ENCODE measurements at regions not wholly inside any gene's neighbourhood (a gene's known extent, or its start where the extent isn't known, plus 50 kb on each side); places are given as distances from the start of the nearest gene placed in this dataset.

DNA sequence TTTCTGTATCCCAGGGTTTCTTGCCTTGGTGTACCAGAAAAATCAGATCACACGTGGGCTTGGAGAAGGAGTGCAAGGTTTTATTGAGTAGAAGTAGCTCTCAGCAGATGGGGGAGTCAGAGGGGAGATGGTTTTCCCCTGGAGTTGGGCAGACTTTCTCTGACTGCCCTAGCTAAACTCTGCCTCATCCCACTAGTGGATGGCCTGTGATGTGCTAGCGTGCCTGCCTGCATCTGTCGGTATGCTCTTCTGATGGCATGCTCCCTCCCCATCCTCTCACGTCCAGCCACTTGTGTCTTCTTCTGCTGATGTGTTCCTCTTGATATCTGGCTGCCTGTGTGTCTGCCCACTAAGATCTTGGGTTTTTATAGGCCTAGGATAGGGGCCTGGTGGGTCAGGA is 616.1 kb upstream of the RGMB start:
- TF ChIP-seq, protein P1, sequence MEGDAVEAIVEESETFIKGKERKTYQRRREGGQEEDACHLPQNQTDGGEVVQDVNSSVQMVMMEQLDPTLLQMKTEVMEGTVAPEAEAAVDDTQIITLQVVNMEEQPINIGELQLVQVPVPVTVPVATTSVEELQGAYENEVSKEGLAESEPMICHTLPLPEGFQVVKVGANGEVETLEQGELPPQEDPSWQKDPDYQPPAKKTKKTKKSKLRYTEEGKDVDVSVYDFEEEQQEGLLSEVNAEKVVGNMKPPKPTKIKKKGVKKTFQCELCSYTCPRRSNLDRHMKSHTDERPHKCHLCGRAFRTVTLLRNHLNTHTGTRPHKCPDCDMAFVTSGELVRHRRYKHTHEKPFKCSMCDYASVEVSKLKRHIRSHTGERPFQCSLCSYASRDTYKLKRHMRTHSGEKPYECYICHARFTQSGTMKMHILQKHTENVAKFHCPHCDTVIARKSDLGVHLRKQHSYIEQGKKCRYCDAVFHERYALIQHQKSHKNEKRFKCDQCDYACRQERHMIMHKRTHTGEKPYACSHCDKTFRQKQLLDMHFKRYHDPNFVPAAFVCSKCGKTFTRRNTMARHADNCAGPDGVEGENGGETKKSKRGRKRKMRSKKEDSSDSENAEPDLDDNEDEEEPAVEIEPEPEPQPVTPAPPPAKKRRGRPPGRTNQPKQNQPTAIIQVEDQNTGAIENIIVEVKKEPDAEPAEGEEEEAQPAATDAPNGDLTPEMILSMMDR (conservative IDR thresholded peaks at IDR 0.05; ENCODE audit: low read depth, low read length): no peak
- no peaks in the 10 kb centered on the region for H3K36me3 ChIP-seq (ENCODE audit: insufficient read depth, low read length, poor library complexity, severe bottlenecking)
- H3K4me1 ChIP-seq (ENCODE audit: insufficient read depth, low read length, poor library complexity, severe bottlenecking): no peaks in the 10 kb centered on the region
- H3K9me3 ChIP-seq (ENCODE audit: low read depth, low read length, poor library complexity, severe bottlenecking): no peaks in the 10 kb centered on the region
- intact Hi-C loops (cut with micrococcal nuclease; ENCODE audit: unreplicated experiment): no loop called here
- CTCF ChIA-PET: no interaction called here
- BruUV-seq (replicated peaks): no TSS peak
- POLR2A ChIA-PET (ENCODE audit: low non-redundant PET): no interaction called here
- DNase-seq (ENCODE audit: low spot score): no peak
- H3K27me3 ChIP-seq (replicated peaks; ENCODE audit: insufficient read depth, low read depth, low read length, poor library complexity): no peaks in the 10 kb centered on the region
- H3K4me3 ChIP-seq (ENCODE audit: low read depth, low read length, poor library complexity, severe bottlenecking): no peak overlapping the region
- H3K27ac ChIP-seq (ENCODE audit: low read depth, low read length, poor library complexity, severe bottlenecking): no peak overlapping the region

GRCh38 chr5:98158440-98158839 is 615.0 kb upstream of the RGMB start:
- TF ChIP-seq, protein P1 (conservative IDR thresholded peaks at IDR 0.05; ENCODE audit: low read depth, low read length): no peak
- no peak for TF ChIP-seq EZH2 (IDR thresholded peaks at IDR 0.05; ENCODE audit: borderline replicate concordance, low read depth, low read length, poor library complexity, severe bottlenecking)
- BruUV-seq (replicated peaks): no TSS peak

DNA sequence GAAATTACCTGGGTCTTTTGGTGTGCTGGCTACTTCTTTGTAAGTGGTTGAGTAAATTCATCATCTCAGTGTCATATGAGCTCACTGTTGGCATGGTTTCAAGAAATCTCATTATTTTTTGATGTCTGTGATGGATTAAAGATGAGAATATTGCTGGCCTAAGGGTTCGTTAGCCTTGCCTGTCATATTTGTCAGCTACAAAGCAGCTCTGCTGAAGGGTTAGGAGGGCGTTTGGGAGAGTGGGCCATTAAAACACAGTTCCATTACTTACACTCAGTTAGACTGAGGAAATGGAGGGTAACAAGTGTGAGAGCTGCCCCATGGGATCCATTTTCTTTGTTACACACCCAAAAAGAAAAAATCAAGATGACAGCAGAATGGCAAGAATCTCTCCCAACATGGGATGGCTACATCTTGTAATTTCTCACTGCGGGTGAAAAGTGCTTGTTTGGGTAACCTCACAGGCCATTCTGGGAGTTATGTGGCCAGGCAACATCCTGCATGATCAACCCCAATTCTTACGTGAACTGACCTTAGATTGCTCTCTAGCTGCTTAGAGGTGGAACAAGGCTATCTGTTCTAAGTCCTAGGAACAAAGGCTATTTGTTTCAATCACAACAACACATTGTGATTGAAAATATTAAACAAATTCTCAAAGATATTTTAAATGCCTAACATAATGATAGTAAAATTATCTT is 609.5 kb upstream of the RGMB start:
- Histone ChIP-seq H3K9me3 (ENCODE audit: low read depth, low read length, poor library complexity, severe bottlenecking) (no peaks in the 10 kb centered on the region), H3K4me1 (ENCODE audit: insufficient read depth, low read length, poor library complexity, severe bottlenecking) (no peaks in the 10 kb centered on the region), H3K27me3 (replicated peaks; ENCODE audit: insufficient read depth, low read depth, low read length, poor library complexity) (no peaks in the 10 kb centered on the region), H3K4me3 (ENCODE audit: low read depth, low read length, poor library complexity, severe bottlenecking) (no peak overlapping the region), H3K27ac (ENCODE audit: low read depth, low read length, poor library complexity, severe bottlenecking) (no peak overlapping the region), H3K36me3 (ENCODE audit: insufficient read depth, low read length, poor library complexity, severe bottlenecking) (no peaks in the 10 kb centered on the region)
- intact Hi-C loops (cut with micrococcal nuclease; ENCODE audit: unreplicated experiment): no loop called here
- TF ChIP-seq EZH2 (IDR thresholded peaks at IDR 0.05; ENCODE audit: borderline replicate concordance, low read depth, low read length, poor library complexity, severe bottlenecking): no peak
- TF ChIP-seq, protein P1 (conservative IDR thresholded peaks at IDR 0.05; ENCODE audit: low read depth, low read length): no peak
- CTCF ChIA-PET: no interaction called here
- BruUV-seq (replicated peaks): no TSS peak
- POLR2A ChIA-PET (ENCODE audit: low non-redundant PET): no interaction called here
- DNase-seq (ENCODE audit: low spot score): no peak

More at GRCh38 chr5:98158440-98158839, 615.0 kb upstream of the RGMB start:
- CTCF ChIA-PET: no interaction called here
- no peaks in the 10 kb centered on the region for H3K9me3 ChIP-seq (ENCODE audit: low read depth, low read length, poor library complexity, severe bottlenecking)
- no peaks in the 10 kb centered on the region for H3K36me3 ChIP-seq (ENCODE audit: insufficient read depth, low read length, poor library complexity, severe bottlenecking)
- H3K27me3 ChIP-seq (replicated peaks; ENCODE audit: insufficient read depth, low read depth, low read length, poor library complexity): no peaks in the 10 kb centered on the region
- no peaks in the 10 kb centered on the region for H3K4me1 ChIP-seq (ENCODE audit: insufficient read depth, low read length, poor library complexity, severe bottlenecking)
- intact Hi-C loops (cut with micrococcal nuclease; ENCODE audit: unreplicated experiment): no loop called here
- no peak for DNase-seq (ENCODE audit: low spot score)
- H3K4me3 ChIP-seq (ENCODE audit: low read depth, low read length, poor library complexity, severe bottlenecking): no peak overlapping the region
- no peak overlapping the region for H3K27ac ChIP-seq (ENCODE audit: low read depth, low read length, poor library complexity, severe bottlenecking)
- POLR2A ChIA-PET (ENCODE audit: low non-redundant PET): no interaction called here
